ENCODE measurements at regions not wholly inside any gene's neighbourhood (a gene's known extent, or its start where the extent isn't known, plus 50 kb on each side); places are given as distances from the start of the nearest gene placed in this dataset.
"Not testable (repeated sequence)": the region's sequence is repeated elsewhere in the genome, so short reads cannot be mapped to it uniquely, and the experiment has no call there.

GRCh38 chr4:162469977-162470376 is 306.2 kb upstream of the FSTL5 start:
- DNase-seq (ENCODE audit: low read depth): no peak

- not testable (repeated sequence) for DNase-seq (ENCODE audit: low read depth)
These were observed 301.6 kb upstream of the FSTL5 start for GRCh38 chr4:162465356-162465755.

- no peak for DNase-seq (ENCODE audit: low read depth)
These were observed 298.2 kb upstream of the FSTL5 start for GRCh38 chr4:162461952-162462351.

- DNase-seq (ENCODE audit: low read depth): no peak
These were observed 294.3 kb upstream of the FSTL5 start for GRCh38 chr4:162458051-162458450.

- DNase-seq (ENCODE audit: low read depth): no peak
These were observed 293.5 kb upstream of the FSTL5 start for GRCh38 chr4:162457071-162457865.

- DNase-seq (ENCODE audit: low read depth): no peak
These were observed 292.3 kb upstream of the FSTL5 start for GRCh38 chr4:162456106-162456505.

GRCh38 chr4:162450531-162451035 is 286.8 kb upstream of the FSTL5 start:
- no peak for DNase-seq (ENCODE audit: low read depth)

GRCh38 chr4:162443510-162443909 is 279.7 kb upstream of the FSTL5 start:
- no peak for DNase-seq (ENCODE audit: low read depth)

- DNase-seq (ENCODE audit: low read depth): no peak
These were observed 278.3 kb upstream of the FSTL5 start for GRCh38 chr4:162442128-162442527.

- DNase-seq (ENCODE audit: low read depth): no peak
These were observed 258.5 kb upstream of the FSTL5 start for GRCh38 chr4:162422312-162422711.

GRCh38 chr4:162410854-162411253 is 247.1 kb upstream of the FSTL5 start:
- no peak for DNase-seq (ENCODE audit: low read depth)

GRCh38 chr4:162409048-162409447 is 245.2 kb upstream of the FSTL5 start:
- DNase-seq (ENCODE audit: low read depth): no peak

- DNase-seq (ENCODE audit: low read depth): no peak
These were observed 244.5 kb upstream of the FSTL5 start for GRCh38 chr4:162408309-162408708.

GRCh38 chr4:162406637-162407365 is 243.0 kb upstream of the FSTL5 start:
- DNase-seq (ENCODE audit: low read depth): no peak

GRCh38 chr4:162403932-162404331 is 240.1 kb upstream of the FSTL5 start:
- no peak for DNase-seq (ENCODE audit: low read depth)

- no peak for DNase-seq (ENCODE audit: low read depth)
These were observed 239.6 kb upstream of the FSTL5 start for GRCh38 chr4:162403419-162403818.

- DNase-seq (ENCODE audit: low read depth): no peak
These were observed 237.2 kb upstream of the FSTL5 start for GRCh38 chr4:162401021-162401420.

GRCh38 chr4:162392946-162393345 is 229.1 kb upstream of the FSTL5 start:
- DNase-seq (ENCODE audit: low read depth): no peak

GRCh38 chr4:162366146-162366545 is 202.3 kb upstream of the FSTL5 start:
- DNase-seq (ENCODE audit: low read depth): no peak

GRCh38 chr4:162364651-162365050 is 200.9 kb upstream of the FSTL5 start:
- no peak for DNase-seq (ENCODE audit: low read depth)

- DNase-seq (ENCODE audit: low read depth): no peak
These were observed 196.8 kb upstream of the FSTL5 start for GRCh38 chr4:162360369-162361149.

GRCh38 chr4:162356181-162356580 is 192.4 kb upstream of the FSTL5 start:
- no peak for DNase-seq (ENCODE audit: low read depth)

Data from GM04504 (cell line).